Panc1 (cell line): ENCODE measurements at regions not wholly inside any gene's neighbourhood (a gene's known extent, or its start where the extent isn't known, plus 50 kb on each side); places are given as distances from the start of the nearest gene placed in this dataset.

Experiments
- ATAC-seq: fragments of 200-7000 bp; cut with Tn5 transposase; 2 replicates; pipeline ENCODE4 v1.9.1; 2020; ENCODE audit warnings: mild to moderate bottlenecking, moderate library complexity
- BruUV-seq: library from RNA; stranded (reverse); fragments of 400-500 nt; replicated peaks from 2 replicates; lab custom pipeline; 2021; lab: Mats Ljungman, UMichigan
- CTCF ChIA-PET: fragments of 300-600 bp; sonication (Branson Sonifier 250); formaldehyde crosslinking; loops from one replicate; lab custom pipeline; 2022; ENCODE audit warnings: antibody characterized with exemption; lab: Charles Lee
- POLR2A ChIA-PET: fragments of 300-600 bp; sonication (Branson Sonifier 250); formaldehyde crosslinking; loops from one replicate; lab custom pipeline; 2022; ENCODE audit warnings: antibody characterized with exemption; lab: Charles Lee
- DNase-seq: peaks from one replicate; pipeline ENCODE4 v3.0.0-alpha.2; 2010; ENCODE audit warnings: low read depth, low spot score
- H3K27ac ChIP-seq: 2 replicates; pipeline ENCODE4 v1.5.1; 2011; ENCODE audit warnings: mild to moderate bottlenecking, low read length, inconsistent platforms
- H3K27me3 ChIP-seq: fragments of 200-500 bp; sonication (Bioruptor generic); 2 replicates; pipeline ENCODE4 v1.6.0; 2014; ENCODE audit warnings: low read length, inconsistent platforms; ENCODE audit not compliant: control insufficient read depth, insufficient read depth
- H3K36me3 ChIP-seq: fragments of 200-500 bp; sonication (Bioruptor generic); 2 replicates; pipeline ENCODE4 v1.5.1; 2014; ENCODE audit warnings: inconsistent platforms, mild to moderate bottlenecking, low read length, moderate library complexity; ENCODE audit not compliant: control insufficient read depth, insufficient read depth
- H3K4me1 ChIP-seq: 2 replicates; pipeline ENCODE4 v1.5.1; 2011; ENCODE audit warnings: inconsistent platforms, mild to moderate bottlenecking, low read length, moderate library complexity; ENCODE audit not compliant: control insufficient read depth, insufficient read depth
- H3K4me3 ChIP-seq, 2 experiments: 2 replicates each; pipeline ENCODE4 v1.5.1; 2011 to 2012; ENCODE audit warnings: low read depth in 2 of 2, low read length in 2 of 2, mild to moderate bottlenecking in 2 of 2, inconsistent platforms in 1 of 2, moderate library complexity in 1 of 2
- H3K9me3 ChIP-seq: fragments of 200-500 bp; sonication (Bioruptor generic); 2 replicates; pipeline ENCODE4 v1.5.1; 2014; ENCODE audit warnings: low read depth, mild to moderate bottlenecking, inconsistent platforms, low read length, moderate library complexity; ENCODE audit not compliant: control insufficient read depth, insufficient read depth
- POLR2AphosphoS5 ChIP-seq: IDR thresholded peaks from 2 replicates; pipeline ENCODE4 v1.6.1; 2012; ENCODE audit warnings: mild to moderate bottlenecking, low read depth, low read length, moderate library complexity
- SIN3A ChIP-seq: IDR thresholded peaks from 2 replicates; pipeline ENCODE4 v1.6.1; 2012; ENCODE audit warnings: low read depth, mild to moderate bottlenecking, low read length, moderate library complexity, borderline replicate concordance; ENCODE audit not compliant: insufficient read depth
- TCF7L2 ChIP-seq: IDR thresholded peaks from 2 replicates; pipeline ENCODE4 v1.6.1; 2011; ENCODE audit warnings: mild to moderate bottlenecking, low read depth, low read length, inconsistent platforms
- in situ Hi-C: cut with HindIII; loops from 2 replicates; pipeline ENCODE4 v1.10.0; 2016; ENCODE audit warnings: low sequenced_read_pairs, low pct_unique_long_range_greater_than_20kb
- intact Hi-C: fragments of 100-400 bp; cut with micrococcal nuclease; formaldehyde crosslinking; loops from one replicate; pipeline ENCODE4 v1.10.0; 2022; ENCODE audit not compliant: unreplicated experiment
- TF ChIP-seq, protein P1 (sequence below), 2 experiments: IDR thresholded peaks; 2 replicates each; pipeline ENCODE4 v1.6.1; 2011 to 2012; ENCODE audit warnings: low read depth in 2 of 2, control low read depth in 1 of 2, low read length in 1 of 2, mild to moderate bottlenecking in 1 of 2, moderate library complexity in 1 of 2; ENCODE audit not compliant: insufficient read depth in 1 of 2
- TF ChIP-seq, protein P2 (sequence below): fragments of 450-650 bp; IDR thresholded peaks from 2 replicates; pipeline ENCODE4 v1.5.1; 2017; ENCODE audit warnings: mild to moderate bottlenecking

GRCh38 chr13:80250213-80250810 is 90.6 kb downstream of the SPRY2 start:
- no TSS peak for BruUV-seq
- Histone ChIP-seq H3K4me1 (no peaks in the 10 kb centered on the region), H3K27me3 (no peaks in the 10 kb centered on the region), H3K9me3 (no peaks in the 10 kb centered on the region), H3K27ac (no peak overlapping the region), H3K4me3 (no peak overlapping the region; a peak in 1 of 4 replicates), H3K36me3 (no peaks in the 10 kb centered on the region)
- DNase-seq = no peak
- CTCF ChIA-PET = no interaction called here
- in situ Hi-C loops = no loop called here
- ATAC-seq = no peak
- TF ChIP-seq, protein P1, sequence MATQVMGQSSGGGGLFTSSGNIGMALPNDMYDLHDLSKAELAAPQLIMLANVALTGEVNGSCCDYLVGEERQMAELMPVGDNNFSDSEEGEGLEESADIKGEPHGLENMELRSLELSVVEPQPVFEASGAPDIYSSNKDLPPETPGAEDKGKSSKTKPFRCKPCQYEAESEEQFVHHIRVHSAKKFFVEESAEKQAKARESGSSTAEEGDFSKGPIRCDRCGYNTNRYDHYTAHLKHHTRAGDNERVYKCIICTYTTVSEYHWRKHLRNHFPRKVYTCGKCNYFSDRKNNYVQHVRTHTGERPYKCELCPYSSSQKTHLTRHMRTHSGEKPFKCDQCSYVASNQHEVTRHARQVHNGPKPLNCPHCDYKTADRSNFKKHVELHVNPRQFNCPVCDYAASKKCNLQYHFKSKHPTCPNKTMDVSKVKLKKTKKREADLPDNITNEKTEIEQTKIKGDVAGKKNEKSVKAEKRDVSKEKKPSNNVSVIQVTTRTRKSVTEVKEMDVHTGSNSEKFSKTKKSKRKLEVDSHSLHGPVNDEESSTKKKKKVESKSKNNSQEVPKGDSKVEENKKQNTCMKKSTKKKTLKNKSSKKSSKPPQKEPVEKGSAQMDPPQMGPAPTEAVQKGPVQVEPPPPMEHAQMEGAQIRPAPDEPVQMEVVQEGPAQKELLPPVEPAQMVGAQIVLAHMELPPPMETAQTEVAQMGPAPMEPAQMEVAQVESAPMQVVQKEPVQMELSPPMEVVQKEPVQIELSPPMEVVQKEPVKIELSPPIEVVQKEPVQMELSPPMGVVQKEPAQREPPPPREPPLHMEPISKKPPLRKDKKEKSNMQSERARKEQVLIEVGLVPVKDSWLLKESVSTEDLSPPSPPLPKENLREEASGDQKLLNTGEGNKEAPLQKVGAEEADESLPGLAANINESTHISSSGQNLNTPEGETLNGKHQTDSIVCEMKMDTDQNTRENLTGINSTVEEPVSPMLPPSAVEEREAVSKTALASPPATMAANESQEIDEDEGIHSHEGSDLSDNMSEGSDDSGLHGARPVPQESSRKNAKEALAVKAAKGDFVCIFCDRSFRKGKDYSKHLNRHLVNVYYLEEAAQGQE (IDR thresholded peaks at IDR 0.05; ENCODE audit: insufficient read depth in 1 of 2, low read depth in 2 of 2, low read length in 1 of 2) = no peak
- TF ChIP-seq, protein P2, sequence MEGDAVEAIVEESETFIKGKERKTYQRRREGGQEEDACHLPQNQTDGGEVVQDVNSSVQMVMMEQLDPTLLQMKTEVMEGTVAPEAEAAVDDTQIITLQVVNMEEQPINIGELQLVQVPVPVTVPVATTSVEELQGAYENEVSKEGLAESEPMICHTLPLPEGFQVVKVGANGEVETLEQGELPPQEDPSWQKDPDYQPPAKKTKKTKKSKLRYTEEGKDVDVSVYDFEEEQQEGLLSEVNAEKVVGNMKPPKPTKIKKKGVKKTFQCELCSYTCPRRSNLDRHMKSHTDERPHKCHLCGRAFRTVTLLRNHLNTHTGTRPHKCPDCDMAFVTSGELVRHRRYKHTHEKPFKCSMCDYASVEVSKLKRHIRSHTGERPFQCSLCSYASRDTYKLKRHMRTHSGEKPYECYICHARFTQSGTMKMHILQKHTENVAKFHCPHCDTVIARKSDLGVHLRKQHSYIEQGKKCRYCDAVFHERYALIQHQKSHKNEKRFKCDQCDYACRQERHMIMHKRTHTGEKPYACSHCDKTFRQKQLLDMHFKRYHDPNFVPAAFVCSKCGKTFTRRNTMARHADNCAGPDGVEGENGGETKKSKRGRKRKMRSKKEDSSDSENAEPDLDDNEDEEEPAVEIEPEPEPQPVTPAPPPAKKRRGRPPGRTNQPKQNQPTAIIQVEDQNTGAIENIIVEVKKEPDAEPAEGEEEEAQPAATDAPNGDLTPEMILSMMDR = no peak
- TF ChIP-seq SIN3A (no peak), POLR2AphosphoS5 (no peak), TCF7L2 (no peak)
- POLR2A ChIA-PET = no interaction called here
- intact Hi-C loops = no loop called here

DNA sequence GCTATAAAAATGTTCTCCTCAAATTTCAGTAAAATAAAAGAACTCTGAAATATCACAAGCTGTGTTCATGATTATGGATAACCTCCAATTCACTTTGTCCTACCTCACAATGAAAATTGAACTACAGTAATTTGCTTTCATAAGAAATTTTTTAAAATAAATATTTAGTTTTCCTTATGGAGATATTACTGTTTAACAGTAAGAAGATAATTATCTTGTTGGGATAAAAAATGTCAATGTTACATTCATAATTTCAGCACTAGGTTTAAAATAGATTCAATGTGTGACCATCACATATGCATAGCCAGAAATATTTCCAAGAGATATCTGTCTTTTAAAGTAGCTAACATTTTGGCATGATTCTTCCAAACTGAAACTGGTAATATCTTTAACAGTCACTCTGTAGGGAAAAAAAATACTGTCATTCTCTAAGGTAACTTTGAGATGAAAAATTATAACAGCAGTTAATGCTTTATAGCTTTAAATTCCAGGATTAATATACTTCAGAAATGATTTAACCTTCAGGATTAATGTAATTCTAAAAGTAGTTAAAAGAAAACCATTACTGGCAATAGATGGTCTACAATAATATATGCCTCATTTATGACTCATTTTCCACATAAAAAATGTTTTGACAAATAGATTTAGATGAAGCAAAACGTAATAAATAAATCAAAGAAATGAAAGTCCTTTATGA is 91.3 kb downstream of the SPRY2 start:
- H3K36me3 ChIP-seq = no peaks in the 10 kb centered on the region
- H3K9me3 ChIP-seq = no peaks in the 10 kb centered on the region
- no peaks in the 10 kb centered on the region for H3K4me1 ChIP-seq
- no peak overlapping the region for H3K27ac ChIP-seq
- TF ChIP-seq TCF7L2 (no peak), SIN3A (no peak), POLR2AphosphoS5 (no peak)
- TF ChIP-seq, protein P2 = no peak
- TF ChIP-seq, protein P1 (IDR thresholded peaks at IDR 0.05; ENCODE audit: insufficient read depth in 1 of 2, low read depth in 2 of 2, low read length in 1 of 2) = no peak
- no peaks in the 10 kb centered on the region for H3K27me3 ChIP-seq
- ChIA-PET CTCF (no interaction called here), POLR2A (no interaction called here)
- ATAC-seq (no peak), DNase-seq (no peak)
- BruUV-seq = no TSS peak
- no peak overlapping the region for H3K4me3 ChIP-seq
- in situ Hi-C loops (no loop called here), intact Hi-C loops (no loop called here)
